ENCODE measurements at regions not wholly inside any gene's neighbourhood (a gene's known extent, or its start where the extent isn't known, plus 50 kb on each side); places are given as distances from the start of the nearest gene placed in this dataset.

DNA sequence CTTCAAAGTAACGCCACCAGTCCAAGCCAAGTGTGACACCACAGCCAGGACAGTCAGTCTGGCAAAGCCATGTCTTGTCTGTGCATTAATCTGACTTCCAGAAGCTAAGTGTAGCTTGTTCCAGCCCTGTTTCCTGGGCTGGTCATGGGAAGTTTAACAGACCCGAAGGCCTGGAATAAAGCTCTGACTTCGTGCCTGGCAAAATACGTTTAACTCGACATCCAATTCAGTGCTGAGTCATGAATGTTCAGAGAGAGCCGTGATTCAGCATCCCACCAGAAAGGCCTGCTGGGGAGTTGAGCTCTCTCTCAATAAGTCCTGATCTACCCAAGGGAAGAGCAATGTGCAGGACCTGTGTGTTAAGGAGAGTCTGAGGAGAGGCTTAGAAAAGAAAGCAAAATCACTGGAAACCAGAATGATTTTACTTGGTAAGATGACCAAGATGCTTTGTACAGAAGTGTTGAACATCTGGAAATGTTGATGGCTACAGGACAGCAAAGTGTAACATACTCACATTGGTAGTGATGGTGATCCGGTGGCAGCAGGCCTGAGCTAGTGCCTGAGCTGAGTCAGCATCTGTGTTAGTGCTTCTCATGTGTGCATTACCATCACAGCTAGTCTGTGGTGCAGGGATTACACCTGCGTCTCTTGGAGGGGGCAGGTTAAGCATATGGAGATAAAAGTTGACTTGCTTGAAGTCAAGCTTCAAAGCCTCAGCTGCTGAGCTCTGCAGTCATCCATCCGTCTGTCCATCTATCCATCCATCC is 743.7 kb upstream of the HS6ST1 start:
- no peak for DNase-seq

DNA sequence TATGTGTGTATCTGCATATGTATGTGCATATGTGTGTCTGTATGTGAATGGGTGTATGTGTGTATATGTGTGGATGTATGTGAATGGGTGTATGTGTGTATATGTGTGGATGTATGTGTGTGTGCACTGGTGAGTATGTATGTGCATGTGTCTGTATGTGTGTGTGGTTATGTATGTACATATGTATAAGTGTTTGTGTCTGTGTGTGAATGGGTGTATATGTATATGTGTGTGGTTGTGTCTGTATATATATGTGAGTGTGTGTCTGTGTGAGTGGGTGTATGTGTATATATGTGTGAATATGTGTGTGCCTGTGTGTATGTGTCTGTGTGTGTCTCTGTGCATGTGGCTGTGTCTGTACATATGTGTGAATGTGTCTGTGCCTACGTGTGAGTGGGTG is 748.4 kb upstream of the HS6ST1 start:
- no peak for DNase-seq

DNA sequence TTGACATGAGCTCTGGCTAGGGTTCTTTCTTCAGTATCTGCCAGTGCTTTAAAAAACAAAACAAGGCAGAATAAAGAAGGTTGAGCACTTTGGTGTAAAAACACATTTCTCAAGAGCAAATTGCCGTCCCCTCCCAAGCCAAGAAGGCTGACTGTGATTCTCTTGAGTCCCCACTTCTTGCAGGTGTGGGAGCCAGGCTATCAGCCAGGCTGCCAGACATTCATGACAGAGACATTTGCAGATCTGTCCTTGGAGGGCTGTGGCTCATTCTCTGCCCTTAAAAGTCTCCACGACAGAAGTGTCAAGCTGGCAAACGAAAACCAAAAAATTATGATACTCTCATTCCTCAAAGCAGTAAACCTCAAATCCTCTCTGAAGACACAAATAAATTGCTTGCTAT is 749.3 kb upstream of the HS6ST1 start:
- DNase-seq = no peak

DNA sequence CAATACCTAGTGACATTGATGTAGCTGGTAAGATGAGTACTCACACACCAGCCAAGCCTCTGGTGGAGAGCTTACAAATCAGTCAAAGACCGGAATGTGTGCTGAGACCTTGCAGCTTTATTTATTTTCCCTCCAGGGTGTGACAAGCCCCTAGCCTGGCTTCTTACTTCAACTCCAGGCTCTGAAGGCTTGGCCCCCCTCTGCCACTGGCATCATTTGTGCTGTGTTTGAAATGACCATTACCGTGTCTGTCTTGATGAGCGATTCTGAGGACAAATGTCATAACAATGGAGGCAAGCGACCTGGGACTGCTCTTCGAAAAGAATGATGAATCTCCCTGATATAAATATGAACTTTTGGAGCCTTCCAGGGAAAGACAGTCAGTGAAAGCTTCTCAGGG is 749.9 kb upstream of the HS6ST1 start:
- no peak for DNase-seq

DNA sequence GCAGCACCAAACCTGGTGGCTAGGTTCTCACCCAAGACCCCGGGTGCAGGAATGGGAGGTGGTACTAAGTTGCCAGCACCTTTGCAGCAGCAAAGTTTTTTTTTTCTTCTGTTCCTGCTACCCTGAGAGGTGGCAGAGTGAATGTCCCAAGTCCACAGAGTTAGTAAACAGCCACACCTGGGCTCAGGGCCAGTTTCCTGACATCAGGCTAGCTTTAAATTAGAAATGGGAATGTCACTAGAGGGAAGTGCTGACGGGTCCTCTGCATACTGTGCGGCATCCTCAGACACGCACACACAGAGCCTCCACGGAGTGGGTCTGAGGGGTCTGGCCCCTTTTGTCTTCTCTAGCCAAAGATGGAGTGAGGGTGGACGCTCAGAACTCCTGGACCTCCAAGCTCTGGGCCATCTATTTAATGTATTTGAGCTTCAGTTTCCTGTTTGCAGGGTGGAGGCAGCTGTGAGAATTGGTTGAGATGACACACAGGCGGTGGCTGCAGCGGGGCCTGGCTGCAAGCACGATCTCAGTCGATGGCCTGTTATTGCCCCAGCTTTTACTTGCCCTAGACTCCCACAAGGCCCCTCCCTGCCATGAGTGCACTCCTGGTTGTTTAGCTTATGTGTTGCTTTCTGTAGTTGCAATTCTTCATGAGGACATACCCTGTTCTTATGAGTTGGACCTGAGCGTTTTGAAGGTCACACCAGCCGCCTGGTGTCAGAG is 751.4 kb upstream of the HS6ST1 start:
- no peak for DNase-seq

DNA sequence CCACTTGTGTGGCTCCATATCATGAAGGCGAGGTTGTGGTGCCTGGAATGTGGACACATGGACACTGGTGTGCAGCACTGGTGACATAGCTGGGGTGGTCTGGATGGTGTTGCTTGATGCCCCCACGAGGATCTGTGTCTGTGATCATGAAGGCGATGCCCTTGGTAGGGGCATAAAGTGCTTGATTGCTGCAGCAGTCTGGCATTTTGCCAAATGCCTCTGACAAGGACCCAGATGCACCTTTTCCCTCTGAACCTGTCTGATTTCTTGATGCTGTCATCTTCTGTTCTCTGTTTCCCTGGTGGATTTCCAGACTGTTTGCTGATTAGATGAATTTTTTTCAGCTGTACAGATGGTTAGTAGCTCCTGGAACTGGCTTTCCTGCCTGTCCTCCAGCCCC is 752.0 kb upstream of the HS6ST1 start:
- no peak for DNase-seq

DNA sequence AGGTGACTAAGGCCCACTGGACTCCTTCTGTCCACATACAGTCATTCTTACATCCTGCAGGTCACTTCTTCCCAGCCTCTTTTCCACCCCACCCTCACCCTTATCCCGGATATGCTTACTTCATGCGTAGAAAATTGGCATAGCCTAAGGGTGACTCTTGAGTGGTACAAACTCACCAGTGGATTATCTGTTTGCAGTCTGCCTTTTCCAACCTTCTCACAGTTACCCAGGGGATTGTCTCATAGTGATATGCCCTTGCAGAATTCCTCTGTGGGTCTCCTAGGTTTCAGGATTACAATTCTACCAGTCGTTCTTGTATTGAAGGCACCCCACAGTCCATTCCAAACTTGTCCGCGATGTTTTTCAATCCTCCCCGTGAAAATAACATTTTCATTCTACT is 752.9 kb upstream of the HS6ST1 start:
- no peak for DNase-seq

DNA sequence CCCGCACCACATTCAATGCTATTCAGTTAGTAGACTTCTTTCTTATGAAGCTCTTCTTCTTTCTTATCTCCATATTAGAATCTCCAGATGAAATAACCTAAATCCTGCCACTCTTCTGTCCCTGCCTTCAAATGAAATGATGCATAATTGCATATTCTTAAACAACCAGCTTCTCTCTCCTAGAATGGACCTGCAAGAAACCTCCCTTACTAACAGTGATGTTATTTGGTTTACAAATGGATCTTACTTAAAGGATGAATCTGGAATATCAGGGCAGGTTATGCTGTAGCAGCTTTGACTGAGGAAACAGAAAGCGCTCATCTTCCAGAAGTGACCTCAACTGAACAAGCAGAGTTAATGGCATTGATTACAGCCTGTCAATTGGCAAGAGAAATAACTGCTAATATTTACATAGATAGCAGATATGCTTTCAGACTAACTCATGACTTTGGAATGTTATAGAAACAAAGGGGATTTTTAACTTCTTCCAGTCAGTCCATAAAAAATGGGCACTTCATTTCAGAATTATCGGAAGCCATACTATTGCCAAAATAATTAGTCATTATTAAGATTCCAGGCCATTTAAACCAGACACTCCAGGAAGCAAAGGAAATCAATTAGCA is 755.7 kb upstream of the HS6ST1 start:
- DNase-seq = no peak

DNA sequence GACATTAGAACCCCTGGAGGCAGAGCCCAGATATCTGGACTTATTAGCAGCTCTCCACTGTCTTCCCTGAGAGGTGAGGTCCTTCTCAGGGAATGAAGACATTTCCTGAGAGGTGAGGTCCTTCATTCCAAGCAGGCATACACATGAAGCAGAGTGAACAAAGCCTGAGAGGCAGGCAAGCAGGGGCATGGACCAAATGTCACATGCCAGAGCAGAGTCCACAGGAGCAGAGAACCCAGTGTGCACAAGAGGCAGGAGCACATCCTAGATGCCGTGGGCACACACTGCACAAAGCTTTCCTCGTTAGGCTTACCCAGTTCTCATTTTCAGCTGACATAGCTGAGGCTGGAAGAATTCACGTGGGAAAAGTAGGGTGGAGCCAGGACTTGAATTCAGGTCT is 759.9 kb upstream of the HS6ST1 start:
- no peak for DNase-seq

DNA sequence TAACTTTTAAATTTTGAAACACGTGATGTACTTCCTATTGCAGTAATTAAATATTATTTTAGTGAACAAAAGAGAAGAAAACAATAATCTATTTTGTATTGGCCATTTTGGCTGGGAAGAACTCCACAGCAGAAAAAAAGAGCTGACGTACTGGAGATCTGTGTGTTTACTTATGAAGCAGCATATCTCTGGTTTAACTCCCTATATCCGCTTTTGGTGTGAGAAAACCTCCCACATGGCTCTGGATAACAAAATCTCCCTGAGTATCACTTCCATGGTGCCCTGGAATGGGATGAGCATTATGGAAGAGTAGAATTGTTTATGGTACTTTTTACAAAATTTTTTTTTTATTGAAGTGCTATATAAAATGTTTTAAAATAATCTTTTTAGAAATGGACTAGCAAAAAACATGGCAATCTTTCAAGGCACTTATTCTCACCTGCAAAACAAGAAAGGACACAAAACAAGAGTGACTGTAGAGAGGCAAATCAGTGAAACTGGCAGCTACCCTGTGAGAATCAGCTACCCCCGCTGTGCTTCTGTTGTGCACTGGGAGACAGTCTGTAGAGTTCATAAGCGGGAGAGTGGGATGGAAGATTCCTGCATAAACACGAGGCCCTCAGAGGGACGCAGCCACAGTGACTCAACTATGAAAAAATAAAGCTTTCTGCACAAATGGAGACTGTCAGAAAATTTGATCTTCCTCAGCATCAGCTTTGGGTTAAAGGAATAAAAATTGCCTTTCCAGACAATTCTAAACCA is 762.2 kb upstream of the HS6ST1 start:
- DNase-seq = no peak

DNA sequence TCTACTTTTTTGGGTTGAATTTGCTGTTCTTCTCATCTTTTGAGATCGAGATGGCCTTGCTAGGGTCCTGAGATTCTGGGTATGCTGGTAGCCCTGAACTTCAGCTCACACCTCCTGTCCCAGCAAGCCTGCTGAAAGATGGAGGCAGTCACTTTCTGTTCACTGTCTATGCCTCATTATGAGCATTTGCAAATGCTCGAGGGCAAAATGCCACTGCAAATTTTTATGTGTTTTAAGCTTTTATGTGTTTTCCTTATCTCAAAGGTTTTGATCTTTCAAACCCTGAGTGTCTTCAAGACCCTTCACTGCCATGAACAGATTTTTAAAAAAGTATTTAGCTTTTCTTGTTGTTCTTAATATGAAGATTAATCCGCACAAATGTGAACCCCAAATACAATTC is 766.7 kb upstream of the HS6ST1 start:
- DNase-seq = no peak

DNA sequence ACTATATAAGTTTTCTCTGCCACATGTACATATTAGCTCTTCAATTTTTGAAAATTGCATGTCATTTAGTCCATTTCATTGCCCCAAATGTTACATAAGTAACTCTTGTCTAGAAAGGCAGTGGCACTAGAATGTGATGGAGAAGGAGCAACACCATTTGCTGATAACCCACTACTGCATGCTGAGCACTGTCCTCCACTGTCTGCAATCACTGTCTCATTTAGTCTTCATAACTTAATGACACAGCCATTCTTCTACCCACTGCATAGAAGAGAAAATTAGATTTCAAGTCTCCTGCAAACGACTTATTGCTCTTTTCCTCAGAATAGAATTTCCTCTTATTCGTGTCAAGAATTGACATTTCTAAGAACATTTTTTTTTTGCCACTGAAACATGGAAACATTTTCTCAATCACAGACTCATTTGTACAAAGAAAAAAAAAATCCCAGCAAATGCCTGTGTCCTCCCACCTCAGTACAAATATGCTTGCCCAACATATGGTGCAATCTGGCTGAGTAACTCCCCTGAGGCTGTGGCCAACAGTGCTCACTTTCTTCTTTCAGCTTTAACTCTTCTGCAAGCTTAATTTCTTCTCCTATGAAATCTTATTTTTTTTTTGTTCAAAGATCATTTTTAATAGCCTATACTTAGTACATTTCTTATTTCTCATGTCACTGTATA is 768.6 kb upstream of the HS6ST1 start:
- no peak for DNase-seq

DNA sequence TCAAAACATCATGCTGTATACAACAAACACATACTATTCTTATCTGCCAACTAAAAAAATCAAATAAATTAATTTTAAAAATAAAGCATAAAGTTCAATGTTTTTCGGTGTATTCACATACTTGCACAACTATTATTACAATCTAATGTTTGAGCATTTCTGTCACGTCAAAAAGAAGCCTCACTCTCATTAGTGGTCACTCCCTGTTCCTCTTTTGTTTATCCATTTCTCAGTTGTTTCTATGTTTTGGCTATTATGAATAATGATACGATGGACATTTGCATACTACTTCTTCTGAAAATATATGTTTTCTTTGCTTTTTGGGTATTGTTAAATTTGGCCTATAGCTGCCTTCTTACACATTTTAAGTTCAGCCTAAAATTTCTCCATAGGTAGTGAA is 773.0 kb upstream of the HS6ST1 start:
- DNase-seq = no peak

DNA sequence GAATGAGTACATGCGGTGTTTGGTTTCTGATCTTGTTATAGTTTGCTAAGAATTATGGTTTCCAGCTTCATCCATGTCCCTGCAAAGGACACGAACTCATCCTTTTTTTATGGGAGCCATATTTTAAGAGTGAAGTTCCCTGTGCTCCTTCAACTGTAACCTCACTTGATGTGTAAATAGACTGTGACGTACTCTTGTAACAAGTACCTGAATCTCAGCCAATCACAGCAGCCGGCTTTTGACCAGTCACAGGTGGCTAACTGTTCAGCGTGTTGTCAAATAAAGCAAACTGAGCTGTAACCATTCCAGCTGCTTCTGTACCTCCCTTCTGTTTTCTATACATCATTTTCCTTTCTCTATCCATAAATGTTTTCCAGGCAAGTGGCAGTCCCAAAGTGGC is 774.3 kb upstream of the HS6ST1 start:
- no peak for DNase-seq

DNA sequence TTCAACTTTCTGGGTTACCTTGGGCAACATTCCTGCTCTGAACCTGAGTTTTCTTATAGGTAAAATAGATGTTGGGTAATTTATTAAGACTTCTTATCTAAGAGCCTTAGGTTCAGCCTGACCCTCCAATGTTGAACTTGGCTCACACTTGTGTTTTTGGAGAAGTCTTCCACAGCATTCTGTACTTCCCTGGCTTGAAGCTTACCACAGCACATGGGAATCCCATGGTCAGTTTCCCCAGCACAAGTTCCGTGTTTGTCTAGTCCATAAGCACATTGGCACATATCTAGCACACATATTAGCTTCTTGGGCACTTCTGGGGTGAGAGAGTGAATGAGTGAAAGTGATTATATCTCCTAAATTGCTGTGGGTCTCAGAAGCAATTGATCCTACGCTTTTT is 782.5 kb upstream of the HS6ST1 start:
- DNase-seq = no peak

DNA sequence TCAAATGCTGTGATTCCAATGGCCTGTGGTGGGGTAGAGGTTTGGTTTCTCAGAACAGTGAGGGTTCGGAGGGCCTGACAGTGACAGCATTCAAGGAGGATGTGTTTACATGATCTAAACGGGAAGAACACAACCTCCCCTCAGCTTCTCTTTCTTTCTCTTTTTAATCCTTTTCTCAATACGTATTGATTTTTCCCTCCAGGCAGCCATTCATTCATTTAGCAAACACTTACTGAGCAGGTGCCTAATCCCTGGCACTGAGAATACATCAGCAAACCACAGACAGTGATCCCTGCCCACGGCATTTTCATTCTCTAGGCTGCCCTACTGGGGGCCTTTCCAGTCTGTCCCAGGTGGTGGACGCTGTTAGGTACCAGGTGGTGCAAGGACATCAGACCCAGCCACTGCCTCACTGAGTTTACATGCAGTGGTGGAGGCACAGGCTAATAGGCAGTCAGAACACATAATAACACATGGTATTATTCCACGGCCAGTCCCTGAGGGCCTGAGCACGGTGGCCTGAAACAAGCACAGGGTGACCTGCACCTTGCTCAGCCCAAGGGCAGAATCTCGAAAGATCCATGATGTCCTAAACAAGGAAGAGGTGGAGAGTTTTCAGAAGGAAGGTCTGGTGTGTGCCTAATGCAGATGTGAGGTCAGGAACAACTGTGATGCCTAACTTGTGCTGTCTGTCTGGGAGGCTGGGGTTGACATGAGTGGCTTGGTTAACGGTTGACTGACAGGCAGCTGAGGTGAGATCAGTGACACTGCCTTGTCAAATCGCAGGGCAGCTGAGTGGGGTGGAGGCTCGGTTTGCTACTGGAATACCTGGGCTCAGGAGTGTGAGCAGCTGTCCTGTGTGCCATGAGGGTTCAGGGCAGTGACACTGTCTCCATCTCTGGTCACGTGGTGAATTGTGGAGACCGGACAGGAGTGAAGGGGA is 785.5 kb upstream of the HS6ST1 start:
- no peak for DNase-seq

DNA sequence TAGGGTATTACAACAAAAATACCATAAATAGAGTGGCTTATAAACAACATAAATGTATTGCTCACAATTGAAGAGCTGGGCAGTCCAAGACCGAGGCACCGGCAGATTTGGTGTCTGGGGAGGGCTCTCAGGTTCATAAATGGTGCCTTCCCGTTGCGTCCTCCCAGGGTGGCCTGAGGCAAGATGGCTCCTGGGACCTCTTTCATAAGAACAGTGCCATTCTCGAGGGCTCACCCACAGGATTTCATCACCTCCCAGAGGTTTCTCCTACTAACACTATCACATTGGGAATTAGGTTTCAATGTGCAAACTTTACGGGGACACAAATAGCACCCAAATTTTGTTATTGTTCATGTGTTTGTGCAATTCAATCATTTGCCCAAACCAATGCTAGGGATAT is 793.5 kb upstream of the HS6ST1 start:
- no peak for DNase-seq

DNA sequence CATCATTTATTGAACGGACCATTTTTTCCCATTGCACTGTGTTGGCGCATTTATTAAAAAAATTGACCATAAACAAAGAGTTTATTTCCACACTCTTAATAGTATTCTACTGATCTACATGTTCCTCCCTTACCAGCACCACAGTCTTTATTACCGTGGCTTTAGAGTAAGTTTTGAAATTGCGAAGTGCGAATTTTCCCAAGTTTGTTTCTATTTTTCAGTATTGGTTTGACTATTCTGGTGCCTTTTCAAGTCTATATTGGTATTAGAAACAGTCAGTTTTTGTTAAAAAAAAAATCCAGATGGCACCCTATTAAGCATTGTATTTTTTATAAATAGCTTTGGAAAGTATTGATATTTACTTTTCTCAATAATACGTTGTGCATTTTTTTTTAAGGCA is 795.1 kb upstream of the HS6ST1 start:
- no peak for DNase-seq

DNA sequence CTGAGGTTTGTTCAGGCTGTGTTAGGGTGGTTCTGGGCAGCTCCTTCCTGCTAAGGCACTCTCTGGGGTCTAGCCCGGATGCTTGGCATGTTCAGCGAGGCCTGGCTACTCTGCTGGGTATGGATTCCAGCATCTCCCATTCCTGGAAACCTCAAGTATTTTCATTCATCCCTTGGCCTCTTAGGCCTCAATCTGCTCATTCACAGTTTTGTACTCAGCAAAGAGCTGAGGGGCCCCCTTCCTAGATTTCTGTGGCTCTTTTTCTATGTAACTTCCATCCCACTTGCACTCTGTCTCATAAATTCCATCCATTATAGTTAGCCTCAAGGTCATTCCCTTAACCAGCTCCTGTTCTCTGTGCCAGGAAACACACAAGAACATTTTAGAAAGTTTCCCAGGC is 798.8 kb upstream of the HS6ST1 start:
- DNase-seq = no peak

DNA sequence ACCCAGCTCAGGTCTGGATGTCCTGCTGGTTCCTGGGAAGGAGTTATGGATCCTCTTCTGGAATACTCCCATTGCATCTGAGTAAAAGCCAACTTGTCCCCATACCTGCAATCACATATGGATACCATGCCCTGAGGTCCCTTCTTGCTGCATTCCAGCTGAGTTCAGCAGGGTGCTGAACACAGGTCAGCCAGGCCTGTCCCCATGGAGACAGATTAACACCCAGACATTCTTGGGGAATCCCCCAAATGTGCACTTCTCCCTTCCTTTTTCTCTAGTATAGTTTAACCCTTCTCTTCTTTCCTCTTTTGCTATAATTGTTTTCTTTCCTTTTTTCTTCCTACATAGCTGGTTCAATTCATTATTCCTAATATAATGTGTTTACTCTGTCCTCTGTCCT is 799.6 kb upstream of the HS6ST1 start:
- no peak for DNase-seq

DNA sequence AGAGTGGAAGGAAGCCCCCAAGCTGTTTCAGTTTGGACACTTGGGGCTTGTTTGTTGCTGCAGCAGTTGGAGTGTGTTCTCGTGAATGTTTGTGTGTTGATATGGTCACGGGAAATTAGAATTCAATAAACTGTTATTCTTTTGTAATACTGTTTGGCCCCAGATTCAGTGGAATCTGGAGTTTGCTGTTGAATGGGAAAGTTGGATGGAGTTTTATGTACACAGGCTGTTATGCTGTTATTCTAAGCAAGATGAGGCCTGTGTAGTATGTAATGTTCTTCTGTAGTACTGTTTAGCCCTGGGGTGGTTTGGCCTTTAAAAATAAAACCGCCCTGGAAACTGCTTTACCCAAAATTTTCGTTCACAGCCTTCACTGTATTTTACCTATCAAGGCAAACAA is 810.4 kb upstream of the HS6ST1 start:
- no peak for DNase-seq

All from SIG-M5 (cell line).